Stimulated activated CD8-positive, alpha-beta memory T cell treated with anti-CD3 and anti-CD28 coated beads, Interleukin-4, amount 100 ng/mL, for 24 hours (primary cell): ENCODE measurements at regions not wholly inside any gene's neighbourhood (a gene's known extent, or its start where the extent isn't known, plus 50 kb on each side); places are given as distances from the start of the nearest gene placed in this dataset.
"Not testable (repeated sequence)": the region's sequence is repeated elsewhere in the genome, so short reads cannot be mapped to it uniquely, and the experiment has no call there.

Experiments
- DNase-seq: peaks from one replicate; pipeline ENCODE4 v3.0.0-alpha.2; 2020; ENCODE audit warnings: low read depth

- no peak for DNase-seq
These were observed 1483.0 kb downstream of the CDH8 start for GRCh38 chr16:60553090-60553757.

GRCh38 chr16:60541535-60541934 lies 1494.7 kb downstream of the CDH8 start:
- no peak for DNase-seq

GRCh38 chr16:60510941-60511340 lies 1525.3 kb downstream of the CDH8 start:
- no peak for DNase-seq

GRCh38 chr16:60510208-60510607 lies 1526.0 kb downstream of the CDH8 start:
- no peak for DNase-seq

GRCh38 chr16:60491273-60491672 lies 1545.0 kb downstream of the CDH8 start:
- DNase-seq = no peak

- no peak for DNase-seq
These were observed 1550.3 kb downstream of the CDH8 start for GRCh38 chr16:60485872-60486489.

- DNase-seq = no peak
These were observed 1551.3 kb downstream of the CDH8 start for GRCh38 chr16:60484901-60485300.

- DNase-seq = no peak
These were observed 1554.6 kb downstream of the CDH8 start for GRCh38 chr16:60481591-60481990.

- DNase-seq = no peak
These were observed 1557.4 kb downstream of the CDH8 start for GRCh38 chr16:60478810-60479209.

- DNase-seq = no peak
These were observed 1572.3 kb downstream of the CDH8 start for GRCh38 chr16:60463986-60464385.

GRCh38 chr16:60459463-60459862 lies 1576.8 kb downstream of the CDH8 start:
- no peak for DNase-seq

- DNase-seq = no peak
These were observed 1578.0 kb downstream of the CDH8 start for GRCh38 chr16:60458255-60458654.

GRCh38 chr16:60452646-60453045 lies 1583.6 kb downstream of the CDH8 start:
- DNase-seq = no peak

GRCh38 chr16:60438894-60439293 lies 1597.3 kb downstream of the CDH8 start:
- no peak for DNase-seq

GRCh38 chr16:60432472-60432871 lies 1603.8 kb downstream of the CDH8 start:
- DNase-seq = no peak

GRCh38 chr16:60419859-60420258 lies 1616.4 kb downstream of the CDH8 start:
- no peak for DNase-seq

- DNase-seq = no peak
These were observed 1621.6 kb downstream of the CDH8 start for GRCh38 chr16:60414613-60415012.

- DNase-seq = no peak
These were observed 1622.3 kb downstream of the CDH8 start for GRCh38 chr16:60413969-60414368.

GRCh38 chr16:60407606-60408005 lies 1628.6 kb downstream of the CDH8 start:
- no peak for DNase-seq

- DNase-seq = no peak
These were observed 1629.2 kb downstream of the CDH8 start for GRCh38 chr16:60407034-60407433.

GRCh38 chr16:60405286-60405685 lies 1631.0 kb downstream of the CDH8 start:
- no peak for DNase-seq

GRCh38 chr16:60404401-60404800 lies 1631.8 kb downstream of the CDH8 start:
- no peak for DNase-seq

GRCh38 chr16:60402941-60403340 lies 1633.3 kb downstream of the CDH8 start:
- DNase-seq = not testable (repeated sequence)

GRCh38 chr16:60392380-60392779 lies 1643.9 kb downstream of the CDH8 start:
- no peak for DNase-seq
